MG63 (cell line): ENCODE measurements at regions not wholly inside any gene's neighbourhood (a gene's known extent, or its start where the extent isn't known, plus 50 kb on each side); places are given as distances from the start of the nearest gene placed in this dataset.
A peak's percentile ranks its signal among the peaks of the same experiment; 100 is the strongest.
"Not testable (repeated sequence)": the region's sequence is repeated elsewhere in the genome, so short reads cannot be mapped to it uniquely, and the experiment has no call there.

Source experiments
- DNase-seq: peaks from one replicate; pipeline ENCODE4 v3.0.0-alpha.2; 2020
- H3K27me3 ChIP-seq: fragments of 250-450 bp; sonication (Bioruptor Pico); 2 replicates; pipeline ENCODE4 v1.5.1; 2020; ENCODE audit warnings: mild to moderate bottlenecking, moderate library complexity
- H3K36me3 ChIP-seq: fragments of 250-450 bp; sonication (Bioruptor Pico); 2 replicates; pipeline ENCODE4 v1.5.1; 2020; ENCODE audit warnings: mild to moderate bottlenecking, moderate library complexity
- H3K4me3 ChIP-seq: fragments of 250-450 bp; sonication (Bioruptor Pico); 2 replicates; pipeline ENCODE4 v1.5.1; 2020; ENCODE audit warnings: mild to moderate bottlenecking, moderate library complexity
- H3K9me3 ChIP-seq: fragments of 250-450 bp; sonication (Bioruptor Pico); 2 replicates; pipeline ENCODE4 v1.5.1; 2020; ENCODE audit warnings: mild to moderate bottlenecking, moderate library complexity

GRCh38 chr1:47541705-47542104 lies 103.9 kb downstream of the FOXD2 start:
- not testable (repeated sequence) for DNase-seq, H3K27me3 ChIP-seq, H3K9me3 ChIP-seq, H3K36me3 ChIP-seq, H3K4me3 ChIP-seq

GRCh38 chr1:47543089-47543488 lies 105.2 kb downstream of the FOXD2 start:
- not testable (repeated sequence) for DNase-seq, H3K4me3 ChIP-seq, H3K36me3 ChIP-seq, H3K9me3 ChIP-seq, H3K27me3 ChIP-seq

DNA sequence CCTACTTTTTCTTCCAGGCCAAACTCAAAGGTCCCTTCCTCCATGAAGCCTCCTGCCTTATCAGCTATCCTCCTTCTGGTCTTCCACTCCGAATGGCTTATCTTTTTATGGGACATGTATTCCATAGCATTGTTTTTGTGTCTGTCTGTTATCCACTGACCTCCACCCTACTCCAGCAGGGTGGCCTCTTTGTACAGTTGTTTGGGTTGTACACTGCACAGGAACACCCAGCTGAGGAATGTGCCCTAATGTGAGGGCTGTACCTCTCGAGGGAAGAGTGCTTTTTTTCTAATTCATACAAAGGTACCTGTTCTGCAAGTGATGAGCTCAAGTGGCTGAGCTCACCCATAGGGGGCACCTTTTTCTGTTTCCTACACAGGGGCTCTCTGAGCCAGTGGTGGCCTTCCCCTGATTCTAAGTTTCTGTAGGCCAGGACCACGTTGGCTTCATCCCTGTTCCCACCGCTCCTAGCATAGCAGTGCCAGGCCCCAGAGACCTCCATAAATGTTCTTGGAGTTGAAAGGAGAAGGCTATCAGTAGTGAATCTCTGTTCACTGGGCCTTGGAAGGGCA lies 108.2 kb downstream of the FOXD2 start:
- no peak for DNase-seq
- H3K9me3 ChIP-seq, result 0 out of 2 replicates have a peak, but pooled peaks cover 2% of the 10 kb centered on the region
- H3K27me3 ChIP-seq, result no peaks in the 10 kb centered on the region

GRCh38 chr1:47547753-47548573 lies 110.1 kb downstream of the FOXD2 start:
- DNase-seq, result peak; percentile 55
- Histone ChIP-seq H3K4me3 (no peak overlapping the region), H3K9me3 (no peaks in the 10 kb centered on the region), H3K36me3 (no peaks in the 10 kb centered on the region), H3K27me3 (no peaks in the 10 kb centered on the region)

More for the DNA sequence above, 108.2 kb downstream of the FOXD2 start:
- H3K36me3 ChIP-seq, result no peaks in the 10 kb centered on the region
- H3K4me3 ChIP-seq, result no peak overlapping the region

- DNase-seq, result no peak
- H3K36me3 ChIP-seq, result no peaks in the 10 kb centered on the region
- H3K4me3 ChIP-seq, result no peak overlapping the region
- H3K9me3 ChIP-seq, result no peaks in the 10 kb centered on the region
- H3K27me3 ChIP-seq, result no peaks in the 10 kb centered on the region
Measured at GRCh38 chr1:47548637-47549036, 110.8 kb downstream of the FOXD2 start.

GRCh38 chr1:47549532-47549931 lies 111.7 kb downstream of the FOXD2 start:
- no peaks in the 10 kb centered on the region for H3K27me3 ChIP-seq
- H3K36me3 ChIP-seq, result no peaks in the 10 kb centered on the region
- no peaks in the 10 kb centered on the region for H3K9me3 ChIP-seq
- DNase-seq, result no peak
- no peak overlapping the region for H3K4me3 ChIP-seq

- H3K4me3 ChIP-seq, result no peak overlapping the region
- no peak for DNase-seq
- H3K36me3 ChIP-seq, result no peaks in the 10 kb centered on the region
- no peaks in the 10 kb centered on the region for H3K27me3 ChIP-seq
- no peaks in the 10 kb centered on the region for H3K9me3 ChIP-seq
Measured at GRCh38 chr1:47550929-47551328, 113.1 kb downstream of the FOXD2 start.

GRCh38 chr1:47551971-47552528 lies 114.2 kb downstream of the FOXD2 start:
- Histone ChIP-seq H3K9me3 (no peaks in the 10 kb centered on the region), H3K4me3 (no peak overlapping the region), H3K36me3 (no peaks in the 10 kb centered on the region), H3K27me3 (no peaks in the 10 kb centered on the region)
- no peak for DNase-seq

DNA sequence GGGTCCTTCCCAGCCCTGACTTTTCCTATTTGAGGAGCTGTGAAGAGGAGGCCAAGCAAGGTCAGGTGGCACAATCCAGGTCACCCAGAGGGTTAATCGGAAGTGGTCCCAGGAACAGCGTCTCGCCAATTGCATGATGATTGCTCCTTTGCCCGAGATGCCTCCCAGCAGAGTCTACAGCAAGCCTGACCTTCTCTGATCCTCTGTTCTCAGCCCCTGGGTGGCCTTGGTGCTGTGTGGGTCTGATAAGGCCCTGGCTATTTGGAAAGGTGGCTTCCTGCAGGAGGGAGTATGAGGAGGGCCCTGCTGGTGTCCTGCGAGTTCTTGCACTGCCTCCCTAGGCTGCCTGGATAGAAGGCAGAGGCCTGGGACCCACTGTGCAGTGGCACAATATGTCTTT lies 116.2 kb downstream of the FOXD2 start:
- H3K9me3 ChIP-seq, result no peaks in the 10 kb centered on the region
- peaks cover 6% of the 10 kb centered on the region; the same call in 1 of the 2 replicates for H3K27me3 ChIP-seq
- no peak for DNase-seq

GRCh38 chr1:47554901-47555300 lies 117.1 kb downstream of the FOXD2 start:
- H3K4me3 ChIP-seq, result no peak overlapping the region
- DNase-seq, result peak; percentile 39
- H3K27me3 ChIP-seq, result peaks cover 6% of the 10 kb centered on the region; the same call in 1 of the 2 replicates
- no peaks in the 10 kb centered on the region for H3K9me3 ChIP-seq
- no peaks in the 10 kb centered on the region for H3K36me3 ChIP-seq

More for the DNA sequence above, 116.2 kb downstream of the FOXD2 start:
- Histone ChIP-seq H3K4me3 (no peak overlapping the region), H3K36me3 (no peaks in the 10 kb centered on the region)

DNA sequence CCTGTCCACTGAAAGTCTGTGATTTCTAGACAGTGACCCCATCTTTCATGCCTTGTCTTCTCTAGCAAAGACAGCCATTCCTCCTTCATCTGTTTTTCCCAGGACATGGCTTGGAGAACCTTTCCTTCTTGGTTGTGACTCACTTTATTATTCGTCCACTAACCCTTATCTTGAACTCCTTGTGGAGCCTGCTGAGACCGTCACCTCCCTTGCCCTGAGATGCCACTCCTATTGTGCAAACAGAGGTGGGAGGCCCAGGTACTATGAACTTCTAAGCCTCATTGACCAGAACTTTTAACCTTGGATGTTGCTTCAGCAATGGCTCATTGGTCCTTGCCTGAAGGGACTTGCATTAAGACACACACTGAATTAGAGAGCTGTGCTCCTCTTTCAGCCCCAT lies 117.5 kb downstream of the FOXD2 start:
- no peak for DNase-seq
- H3K27me3 ChIP-seq, result peaks cover 6% of the 10 kb centered on the region; the same call in 1 of the 2 replicates
- no peak overlapping the region for H3K4me3 ChIP-seq
- no peaks in the 10 kb centered on the region for H3K36me3 ChIP-seq
- no peaks in the 10 kb centered on the region for H3K9me3 ChIP-seq

GRCh38 chr1:47555841-47556560 lies 118.2 kb downstream of the FOXD2 start:
- no peak overlapping the region for H3K4me3 ChIP-seq
- no peaks in the 10 kb centered on the region for H3K9me3 ChIP-seq
- peak; percentile 21 for DNase-seq
- H3K36me3 ChIP-seq, result no peaks in the 10 kb centered on the region
- peaks cover 6% of the 10 kb centered on the region; the same call in 1 of the 2 replicates for H3K27me3 ChIP-seq

GRCh38 chr1:47557066-47557465 lies 119.2 kb downstream of the FOXD2 start:
- no peak overlapping the region for H3K4me3 ChIP-seq
- H3K36me3 ChIP-seq, result no peaks in the 10 kb centered on the region
- H3K9me3 ChIP-seq, result no peaks in the 10 kb centered on the region
- H3K27me3 ChIP-seq, result peaks cover 6% of the 10 kb centered on the region; the same call in 1 of the 2 replicates
- DNase-seq, result no peak

- peaks cover 6% of the 10 kb centered on the region; the same call in 1 of the 2 replicates for H3K27me3 ChIP-seq
- peak; percentile 26 for DNase-seq
Measured at GRCh38 chr1:47558601-47559593, 121.1 kb downstream of the FOXD2 start.

GRCh38 chr1:47559944-47560695 lies 122.3 kb downstream of the FOXD2 start:
- DNase-seq, result no peak
- Histone ChIP-seq H3K4me3 (no peak overlapping the region), H3K9me3 (no peaks in the 10 kb centered on the region), H3K27me3 (peaks cover 6% of the 10 kb centered on the region; the same call in 1 of the 2 replicates), H3K36me3 (no peaks in the 10 kb centered on the region)

More at GRCh38 chr1:47558601-47559593, 121.1 kb downstream of the FOXD2 start:
- peak overlapping the region; percentile 27 for H3K4me3 ChIP-seq
- H3K36me3 ChIP-seq, result no peaks in the 10 kb centered on the region
- H3K9me3 ChIP-seq, result no peaks in the 10 kb centered on the region
